ENCODE measurements at regions not wholly inside any gene's neighbourhood (a gene's known extent, or its start where the extent isn't known, plus 50 kb on each side); places are given as distances from the start of the nearest gene placed in this dataset.

GRCh38 chr6:84546427-84546914, 217.9 kb downstream of the TBX18 start:
- Histone ChIP-seq H4K20me1 (ENCODE audit: insufficient read depth, low read length) (no peaks in the 10 kb centered on the region), H3K4me2 (ENCODE audit: low read depth, low read length) (no peak overlapping the region), H3K36me3 (replicated peaks in 1 of 2; ENCODE audit: control insufficient read depth in 1 of 2, insufficient read depth in 2 of 2, low read length in 2 of 2) (no peaks in the 10 kb centered on the region), H3K79me2 (ENCODE audit: insufficient read depth, low read length) (no peaks in the 10 kb centered on the region), H3K27ac (ENCODE audit: extremely low read length, insufficient read depth, low read length) (no peak overlapping the region), H3K27me3 (ENCODE audit: control insufficient read depth in 1 of 2, insufficient read depth in 2 of 2, low read length in 2 of 2) (no peaks in the 10 kb centered on the region), H3K4me1 (ENCODE audit: insufficient read depth, low read length) (no peaks in the 10 kb centered on the region), H2AFZ (ENCODE audit: low read length) (no peak overlapping the region), H3K9me3 (ENCODE audit: low read length) (no peaks in the 10 kb centered on the region), H3K4me3 (replicated peaks in 1 of 3; ENCODE audit: insufficient read depth in 1 of 3, low read depth in 2 of 3, low read length in 3 of 3) (no peak overlapping the region), H3K9ac (ENCODE audit: insufficient read depth, low read depth, low read length) (no peak overlapping the region)
- in situ Hi-C loops (cut with HindIII; ENCODE audit: extremely low pct_ligation_motif_present, low pct_unique_long_range_greater_than_20kb): no loop called here
- no peak for DNase-seq (ENCODE audit: low spot score)
- no peak for ATAC-seq
- FAIRE-seq: no peak
- no peak for TF ChIP-seq EP300 (IDR thresholded peaks at IDR 0.05; ENCODE audit: low read depth in 2 of 2, low read length in 2 of 2)
- no peak for TF ChIP-seq EP300 (CRISPR knock-in tag; IDR thresholded peaks at IDR 0.05; ENCODE audit: borderline replicate concordance)
- TF ChIP-seq SOX5 (CRISPR knock-in tag; IDR thresholded peaks at IDR 0.05; ENCODE audit: borderline replicate concordance): no peak
- no peak for TF ChIP-seq RFXANK (CRISPR knock-in tag; IDR thresholded peaks at IDR 0.05)
- no peak for TF ChIP-seq MTF2 (CRISPR knock-in tag; IDR thresholded peaks at IDR 0.05; ENCODE audit: borderline replicate concordance)
- no peak for TF ChIP-seq NFE2L1 (CRISPR knock-in tag; IDR thresholded peaks at IDR 0.05; ENCODE audit: borderline replicate concordance)
- TF ChIP-seq MTF1 (CRISPR knock-in tag; IDR thresholded peaks at IDR 0.05): no peak
- TF ChIP-seq UBTF (CRISPR knock-in tag; IDR thresholded peaks at IDR 0.05): no peak
- no peak for TF ChIP-seq ZFP36L1 (CRISPR knock-in tag; IDR thresholded peaks at IDR 0.05)
- no peak for TF ChIP-seq SYNCRIP (IDR thresholded peaks at IDR 0.05; ENCODE audit: insufficient read depth, low read depth, low read length)
- TF ChIP-seq ZNF496 (CRISPR knock-in tag; IDR thresholded peaks at IDR 0.05; ENCODE audit: insufficient replicate concordance): no peak
- TF ChIP-seq SP2 (CRISPR knock-in tag; IDR thresholded peaks at IDR 0.05): no peak
- TF ChIP-seq ZFP90 (CRISPR knock-in tag; IDR thresholded peaks at IDR 0.05; ENCODE audit: borderline replicate concordance): no peak
- TF ChIP-seq ZBTB44 (CRISPR knock-in tag; IDR thresholded peaks at IDR 0.05): no peak
- 44% methylated on average over 9 of the region's 9 CpGs for WGBS (ENCODE audit: low lambda C conversion rate)
- intact Hi-C loops (cut with micrococcal nuclease; ENCODE audit: unreplicated experiment): no loop called here
- CTCF ChIA-PET (ENCODE audit: low intra/inter-chr PET ratio, low total read pairs): no interaction called here
- no TSS peak for BruUV-seq (replicated peaks)
- POLR2A ChIA-PET: no interaction called here
